GM18909 (cell line): ENCODE measurements at regions not wholly inside any gene's neighbourhood (a gene's known extent, or its start where the extent isn't known, plus 50 kb on each side); places are given as distances from the start of the nearest gene placed in this dataset.

Experiments
- ATAC-seq: cut with Tn5 transposase; IDR thresholded peaks from one replicate; pipeline ENCODE4 v1.9.1; 2021; ENCODE audit warnings: mild to moderate bottlenecking; ENCODE audit not compliant: unreplicated experiment, poor library complexity

DNA sequence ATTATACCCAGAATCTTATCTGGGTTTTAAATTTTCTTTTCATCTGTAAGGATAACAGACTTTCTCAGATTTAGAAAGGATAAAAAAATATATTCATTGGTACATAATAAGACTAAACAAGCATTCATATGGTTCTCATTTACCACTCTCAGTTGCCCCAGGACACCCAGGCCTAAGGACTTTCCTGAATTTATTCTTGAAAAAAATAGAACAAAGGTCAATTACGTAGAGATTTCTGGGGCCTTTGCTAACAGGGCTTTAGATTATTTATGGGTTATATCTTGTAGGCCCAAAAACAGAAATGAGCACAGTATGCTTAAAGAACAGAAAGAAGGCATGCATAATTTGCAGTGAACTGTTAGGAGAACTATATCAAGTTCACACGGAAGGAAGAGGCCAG is 269.0 kb upstream of the COL3A1 start:
- no peak for ATAC-seq

DNA sequence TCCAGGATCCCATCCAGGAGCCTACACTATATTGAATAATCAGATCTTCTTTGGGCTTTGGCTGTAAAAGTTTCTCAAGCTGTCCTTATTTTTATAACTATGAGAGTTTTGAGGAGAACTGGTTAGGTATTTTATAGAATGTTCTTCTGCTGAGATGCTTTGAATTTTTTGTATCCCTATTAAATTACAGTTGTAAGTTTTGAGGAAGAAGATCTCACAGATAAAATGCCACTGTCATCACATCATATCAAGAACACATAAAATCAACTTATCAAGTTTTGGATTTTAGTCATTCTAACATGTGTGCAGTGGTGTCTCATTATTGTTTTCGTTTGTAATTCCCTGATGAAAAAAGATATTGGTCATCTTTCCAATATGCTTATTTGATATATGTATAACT is 260.2 kb upstream of the COL3A1 start:
- no peak for ATAC-seq

- ATAC-seq: no peak
Measured at GRCh38 chr2:188720811-188721605, 253.2 kb upstream of the COL3A1 start.

- ATAC-seq: no peak
Measured at GRCh38 chr2:188721784-188722183, 252.4 kb upstream of the COL3A1 start.

DNA sequence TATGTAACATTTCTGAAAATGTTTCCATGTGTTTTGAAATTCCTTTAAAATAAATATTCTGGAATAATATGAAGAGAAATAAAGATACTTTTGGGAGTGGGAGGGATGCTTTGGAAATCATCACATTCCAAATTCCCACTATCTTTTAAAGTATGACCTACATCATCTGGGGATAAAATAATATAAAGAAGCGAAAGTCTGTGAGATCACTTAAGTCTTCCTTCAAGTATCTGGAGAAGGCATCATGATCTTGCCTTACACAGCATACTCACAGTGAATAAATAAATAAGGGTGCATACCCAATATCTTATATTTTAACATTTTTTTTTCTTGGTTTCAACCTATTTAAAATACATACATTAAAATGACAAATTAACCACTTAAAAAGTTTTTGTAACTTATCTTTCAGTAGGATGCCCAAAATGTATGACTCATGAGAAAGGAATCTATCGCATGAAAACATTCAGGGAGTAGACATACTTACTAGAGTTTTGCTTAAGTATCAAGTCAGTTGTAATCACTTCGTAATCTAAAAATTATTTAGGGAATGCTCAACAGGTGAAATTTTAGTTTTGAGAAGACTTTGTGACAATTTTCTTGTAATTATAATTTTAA is 248.3 kb upstream of the COL3A1 start:
- no peak for ATAC-seq

DNA sequence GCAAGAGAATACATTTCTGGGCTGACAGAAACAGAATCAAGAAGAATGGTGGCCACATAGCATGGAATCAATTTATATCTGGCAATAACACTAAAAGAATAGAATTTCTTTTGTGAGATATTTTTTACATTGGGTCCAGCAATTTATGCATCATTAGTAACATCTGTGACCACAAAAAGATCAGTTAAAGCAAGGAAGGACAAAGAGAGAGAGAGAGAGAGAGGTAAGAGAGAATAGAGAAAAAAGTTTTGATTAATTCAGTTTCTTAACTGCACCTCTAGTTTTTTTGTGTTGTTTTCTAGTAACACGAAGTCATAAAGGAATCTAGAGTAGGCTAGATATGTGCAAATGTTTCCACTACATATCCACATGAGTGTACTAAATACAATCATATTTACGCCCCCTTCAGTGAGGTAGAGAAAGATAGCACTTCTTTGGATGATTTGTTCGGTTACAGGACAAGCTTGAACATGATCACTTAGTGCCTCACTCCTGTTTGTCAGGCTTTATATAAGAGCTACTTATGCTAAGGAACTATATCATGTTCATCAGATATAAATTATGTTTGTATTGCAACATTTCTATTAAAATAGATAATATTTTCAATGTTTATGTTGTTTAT is 247.4 kb upstream of the COL3A1 start:
- ATAC-seq: no peak

- no peak for ATAC-seq
Measured at GRCh38 chr2:188727846-188728245, 246.3 kb upstream of the COL3A1 start.

DNA sequence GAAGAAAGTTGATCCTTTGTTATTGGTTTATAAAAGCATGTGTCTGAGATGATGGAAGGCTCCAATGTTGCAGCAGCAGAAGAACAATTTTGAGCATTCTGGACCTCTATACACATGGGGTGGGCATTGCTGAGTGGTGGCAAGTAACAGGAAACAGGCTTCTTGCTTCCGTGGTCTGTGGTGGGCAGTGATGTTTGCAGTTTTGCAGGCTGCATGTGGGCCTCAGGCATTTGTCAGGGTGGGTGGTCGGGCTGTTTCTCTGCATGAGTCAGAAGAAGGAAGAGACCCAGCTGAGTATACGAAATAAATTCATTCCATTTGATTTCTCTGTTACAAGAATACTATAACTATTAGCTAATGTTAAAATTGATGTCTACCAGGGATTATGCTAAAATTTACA is 239.5 kb upstream of the COL3A1 start:
- ATAC-seq: no peak

DNA sequence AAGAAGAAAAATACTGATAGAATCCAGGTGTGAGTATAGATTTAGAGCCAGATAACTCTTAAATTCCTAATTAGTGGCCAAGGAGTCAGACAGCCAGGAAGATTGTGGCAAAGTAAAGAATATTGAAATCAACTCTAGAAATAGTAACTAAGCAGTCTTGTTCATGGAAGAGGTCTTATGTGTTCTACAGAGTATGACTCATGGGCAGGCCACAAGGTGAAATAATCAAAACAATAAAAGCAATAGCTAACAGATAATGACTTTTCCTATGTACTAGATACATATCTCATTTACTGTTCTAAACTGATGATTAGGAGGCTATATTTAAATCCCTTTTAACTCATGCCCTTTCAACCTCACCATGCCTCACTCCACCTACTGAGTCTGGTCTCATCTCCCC is 227.4 kb upstream of the COL3A1 start:
- no peak for ATAC-seq

GRCh38 chr2:188751816-188752215 is 222.4 kb upstream of the COL3A1 start:
- ATAC-seq: no peak

- no peak for ATAC-seq
Measured at GRCh38 chr2:188752311-188752710, 221.9 kb upstream of the COL3A1 start.

DNA sequence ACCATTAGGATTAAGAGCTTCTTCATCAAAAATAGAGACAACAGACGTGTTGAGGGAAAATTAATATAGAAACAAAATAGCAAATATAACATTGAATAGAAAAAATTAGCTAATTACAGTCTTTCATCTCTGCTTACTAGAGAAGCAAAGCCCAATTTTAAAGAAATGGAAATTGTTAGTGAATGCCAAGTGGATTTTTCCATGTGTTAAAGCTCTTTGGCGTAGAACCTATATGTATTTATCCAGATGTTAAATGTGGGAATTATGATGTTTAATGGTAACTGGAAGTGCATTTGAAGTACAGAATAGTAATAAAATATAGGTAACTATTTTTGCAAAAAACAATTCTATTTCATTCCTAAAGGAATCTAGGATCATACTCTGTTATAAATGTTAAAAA is 212.0 kb upstream of the COL3A1 start:
- no peak for ATAC-seq

GRCh38 chr2:188765522-188766470 is 208.4 kb upstream of the COL3A1 start:
- no peak for ATAC-seq

DNA sequence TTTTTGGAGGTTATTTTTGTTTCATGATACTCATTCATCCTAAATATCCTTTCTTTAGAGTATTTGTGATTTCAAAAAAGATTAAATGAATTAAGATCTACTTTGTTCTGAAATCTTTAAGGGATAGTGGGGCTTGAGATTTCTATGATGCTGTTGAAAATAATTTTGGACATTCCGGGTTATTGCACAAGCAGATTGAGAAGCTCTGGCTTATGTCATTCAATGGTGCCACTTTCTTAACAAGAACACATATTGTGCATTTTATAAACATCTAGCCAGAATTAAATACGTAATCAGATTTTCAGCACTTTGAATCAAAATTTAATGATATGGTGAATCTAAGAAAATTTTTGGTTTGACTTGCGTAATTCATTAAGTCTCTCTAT is 207.7 kb upstream of the COL3A1 start:
- ATAC-seq: no peak

DNA sequence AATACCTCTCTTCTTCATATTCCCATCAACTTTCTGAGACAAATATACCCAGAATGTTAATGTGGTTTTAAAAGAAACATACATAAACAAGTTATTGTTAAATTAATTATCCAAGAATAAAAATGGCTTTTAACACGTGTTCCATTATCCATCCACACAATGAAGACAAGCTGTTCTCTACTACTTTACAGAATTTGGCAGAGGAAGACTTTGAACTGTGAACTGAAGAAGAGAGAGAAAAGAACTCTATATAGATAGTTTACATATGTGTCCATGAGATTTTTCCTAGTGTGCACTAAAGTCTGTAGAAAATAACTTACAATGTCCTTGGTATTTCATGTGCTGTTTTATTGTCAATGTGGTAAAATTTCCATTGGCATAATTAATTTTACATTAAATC is 207.0 kb upstream of the COL3A1 start:
- no peak for ATAC-seq

DNA sequence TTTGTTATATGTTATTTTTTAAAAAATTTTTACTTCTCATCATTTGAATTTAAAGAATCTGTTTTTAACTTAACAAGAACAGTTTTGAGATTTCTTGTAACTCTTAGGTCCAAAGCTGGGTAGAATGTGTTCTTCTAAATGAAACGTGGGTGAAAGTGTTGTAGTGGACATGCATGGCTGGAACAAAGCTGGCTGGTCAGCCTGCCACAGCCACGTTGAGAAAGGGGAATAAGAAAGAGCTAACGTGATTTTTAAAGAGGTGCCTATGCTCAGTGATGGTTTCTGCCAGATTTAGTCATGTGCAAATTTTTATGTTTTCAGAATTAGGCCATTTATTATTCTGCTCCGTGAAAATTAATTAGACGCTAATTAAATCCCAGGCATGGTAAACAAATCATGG is 203.9 kb upstream of the COL3A1 start:
- no peak for ATAC-seq

DNA sequence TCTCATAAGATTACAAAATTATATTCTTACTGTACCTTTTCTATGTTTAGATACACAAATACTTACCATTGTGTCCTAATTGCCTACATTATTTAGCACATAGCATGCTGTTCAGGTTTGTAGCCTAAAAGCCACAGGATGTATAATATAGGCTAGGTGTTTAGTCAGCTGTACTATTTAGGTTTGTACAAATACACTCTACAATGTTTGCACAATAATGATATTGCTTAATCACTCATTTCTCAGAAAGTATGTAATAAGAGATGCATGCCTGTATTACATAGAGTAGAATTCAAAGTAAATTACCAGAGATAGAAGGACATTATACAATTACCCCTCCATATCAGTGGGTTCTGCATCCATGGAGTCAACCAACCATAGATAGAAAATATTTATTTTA is 201.1 kb upstream of the COL3A1 start:
- no peak for ATAC-seq

- ATAC-seq: no peak
Measured at GRCh38 chr2:188776634-188777033, 197.5 kb upstream of the COL3A1 start.

- no peak for ATAC-seq
Measured at GRCh38 chr2:188784269-188784762, 189.9 kb upstream of the COL3A1 start.

GRCh38 chr2:188785061-188785460 is 189.1 kb upstream of the COL3A1 start:
- ATAC-seq: no peak
